Activated CD4-positive, alpha-beta T cell treated with anti-CD3 and anti-CD28 coated beads, Interleukin-2, amount 50 U/mL, for 4 hours (primary cell): ENCODE measurements at regions not wholly inside any gene's neighbourhood (a gene's known extent, or its start where the extent isn't known, plus 50 kb on each side); places are given as distances from the start of the nearest gene placed in this dataset.

Experiments used
- DNase-seq, 2 experiments: peaks; one replicate each; pipeline ENCODE4 v3.0.0-alpha.2; 2020

- DNase-seq = no peak
These were observed 496.7 kb upstream of the NMUR2 start for GRCh38 chr5:152901754-152902153.

GRCh38 chr5:152905286-152905685, 500.2 kb upstream of the NMUR2 start:
- no peak for DNase-seq

GRCh38 chr5:152907488-152908245, 502.6 kb upstream of the NMUR2 start:
- DNase-seq = no peak

- no peak for DNase-seq
These were observed 507.8 kb upstream of the NMUR2 start for GRCh38 chr5:152912924-152913323.

- no peak for DNase-seq
These were observed 527.5 kb upstream of the NMUR2 start for GRCh38 chr5:152932621-152933020.

- no peak for DNase-seq
These were observed 528.0 kb upstream of the NMUR2 start for GRCh38 chr5:152933056-152933455.

GRCh38 chr5:152938630-152939029, 533.6 kb upstream of the NMUR2 start:
- DNase-seq = no peak

- no peak for DNase-seq
These were observed 537.7 kb upstream of the NMUR2 start for GRCh38 chr5:152942633-152943336.

GRCh38 chr5:152953788-152954483, 536.5 kb upstream of the GRIA1 start:
- no peak for DNase-seq

GRCh38 chr5:152956943-152957613, 533.4 kb upstream of the GRIA1 start:
- DNase-seq = no peak

GRCh38 chr5:152978141-152978835, 512.2 kb upstream of the GRIA1 start:
- DNase-seq = no peak

- DNase-seq = no peak
These were observed 503.3 kb upstream of the GRIA1 start for GRCh38 chr5:152987131-152987530.

- no peak for DNase-seq
These were observed 500.3 kb upstream of the GRIA1 start for GRCh38 chr5:152990217-152990616.

- DNase-seq = no peak
These were observed 499.8 kb upstream of the GRIA1 start for GRCh38 chr5:152990649-152991048.

GRCh38 chr5:152994033-152994680, 496.3 kb upstream of the GRIA1 start:
- no peak for DNase-seq

- DNase-seq = no peak
These were observed 495.2 kb upstream of the GRIA1 start for GRCh38 chr5:152995214-152995725.

GRCh38 chr5:153005711-153006110, 484.8 kb upstream of the GRIA1 start:
- no peak for DNase-seq

- DNase-seq = no peak
These were observed 483.8 kb upstream of the GRIA1 start for GRCh38 chr5:153006681-153007080.

GRCh38 chr5:153014194-153014593, 476.3 kb upstream of the GRIA1 start:
- no peak for DNase-seq

- no peak for DNase-seq
These were observed 472.3 kb upstream of the GRIA1 start for GRCh38 chr5:153018121-153018520.

GRCh38 chr5:153030755-153031725, 459.4 kb upstream of the GRIA1 start:
- DNase-seq = no peak
